Muscle of leg (tissue), 3 donors: ENCODE measurements at regions not wholly inside any gene's neighbourhood (a gene's known extent, or its start where the extent isn't known, plus 50 kb on each side); places are given as distances from the start of the nearest gene placed in this dataset.

Experiments
- DNase-seq: peaks from one replicate; pipeline ENCODE4 v3.0.0; 2013
- H3K27ac ChIP-seq: one replicate; pipeline ENCODE4 v1.5.1; 2013; ENCODE audit warnings: mild to moderate bottlenecking, low read length, control low read depth
- H3K27me3 ChIP-seq: one replicate; pipeline ENCODE4 v1.6.1; 2013; ENCODE audit warnings: low read length; ENCODE audit not compliant: control insufficient read depth, insufficient read depth
- H3K36me3 ChIP-seq: one replicate; pipeline ENCODE4 v1.6.1; 2013; ENCODE audit warnings: low read length; ENCODE audit not compliant: control insufficient read depth, insufficient read depth
- H3K4me1 ChIP-seq: one replicate; pipeline ENCODE4 v1.6.1; 2013; ENCODE audit warnings: low read length; ENCODE audit not compliant: control insufficient read depth, insufficient read depth
- H3K4me3 ChIP-seq: one replicate; pipeline ENCODE4 v1.5.1; 2013; ENCODE audit warnings: low read length, control low read depth
- H3K9me3 ChIP-seq: replicated peaks from 2 replicates; pipeline ENCODE4 v1.6.1; 2013; ENCODE audit warnings: low read depth, low read length; ENCODE audit not compliant: control insufficient read depth
- WGBS: methylation state at CpG from one replicate; pipeline ENCODE4 v1.1.5; 2013; ENCODE audit warnings: missing lambda C conversion rate; ENCODE audit not compliant: insufficient coverage; 5-methylcytosine and 5-hydroxymethylcytosine counted together

- no peaks in the 10 kb centered on the region for H3K36me3 ChIP-seq
- DNase-seq = peak; percentile 92
- H3K4me1 ChIP-seq = peaks cover 3% of the 10 kb centered on the region
- H3K27me3 ChIP-seq = no peaks in the 10 kb centered on the region
- 13% methylated on average over 1 of the region's 3 CpGs for WGBS
- H3K4me3 ChIP-seq = no peak overlapping the region
- H3K27ac ChIP-seq = no peak overlapping the region
- no peaks in the 10 kb centered on the region for H3K9me3 ChIP-seq
Observed at GRCh38 chr2:6630209-6630608, 235.5 kb downstream of the CMPK2 start.

GRCh38 chr2:6635296-6635695 lies 230.4 kb downstream of the CMPK2 start:
- no CpG with 5 or more reads among the region's 1 CpG for WGBS
- Histone ChIP-seq H3K27me3 (no peaks in the 10 kb centered on the region), H3K4me1 (peaks cover 2% of the 10 kb centered on the region), H3K36me3 (no peaks in the 10 kb centered on the region), H3K9me3 (no peaks in the 10 kb centered on the region), H3K4me3 (no peak overlapping the region), H3K27ac (no peak overlapping the region)
- DNase-seq = no peak

- no peak overlapping the region for H3K27ac ChIP-seq
- H3K9me3 ChIP-seq = no peaks in the 10 kb centered on the region
- H3K27me3 ChIP-seq = no peaks in the 10 kb centered on the region
- H3K36me3 ChIP-seq = no peaks in the 10 kb centered on the region
- H3K4me3 ChIP-seq = no peak overlapping the region
- no CpG with 5 or more reads among the region's 2 CpGs for WGBS
- H3K4me1 ChIP-seq = peaks cover 2% of the 10 kb centered on the region
- no peak for DNase-seq
Observed at GRCh38 chr2:6637330-6637729, 228.4 kb downstream of the CMPK2 start.

- Histone ChIP-seq H3K4me3 (no peak overlapping the region), H3K27ac (no peak overlapping the region), H3K36me3 (no peaks in the 10 kb centered on the region), H3K4me1 (peaks cover 2% of the 10 kb centered on the region), H3K27me3 (no peaks in the 10 kb centered on the region), H3K9me3 (no peaks in the 10 kb centered on the region)
- WGBS = no CpG with 5 or more reads among the region's 3 CpGs
- DNase-seq = no peak
Observed at GRCh38 chr2:6639929-6640620, 225.6 kb downstream of the CMPK2 start.

- no CpG with 5 or more reads among the region's 1 CpG for WGBS
- no peak for DNase-seq
- no peak overlapping the region for H3K4me3 ChIP-seq
- no peak overlapping the region for H3K27ac ChIP-seq
- H3K36me3 ChIP-seq = no peaks in the 10 kb centered on the region
- no peaks in the 10 kb centered on the region for H3K27me3 ChIP-seq
- no peaks in the 10 kb centered on the region for H3K9me3 ChIP-seq
- peaks cover 2% of the 10 kb centered on the region for H3K4me1 ChIP-seq
Observed at GRCh38 chr2:6640621-6641015, 225.1 kb downstream of the CMPK2 start.

GRCh38 chr2:6641956-6642355 lies 223.8 kb downstream of the CMPK2 start:
- Histone ChIP-seq H3K4me3 (no peak overlapping the region), H3K4me1 (peaks cover 2% of the 10 kb centered on the region), H3K27ac (no peak overlapping the region), H3K9me3 (no peaks in the 10 kb centered on the region), H3K27me3 (no peaks in the 10 kb centered on the region), H3K36me3 (no peaks in the 10 kb centered on the region)
- no peak for DNase-seq
- WGBS = no CpG with 5 or more reads among the region's 1 CpG

GRCh38 chr2:6644261-6644660 lies 221.4 kb downstream of the CMPK2 start:
- no peaks in the 10 kb centered on the region for H3K27me3 ChIP-seq
- DNase-seq = no peak
- WGBS = no CpG with 5 or more reads among the region's 2 CpGs

GRCh38 chr2:6645004-6645403 lies 220.7 kb downstream of the CMPK2 start:
- WGBS = no CpG with 5 or more reads among the region's 1 CpG
- H3K9me3 ChIP-seq = no peaks in the 10 kb centered on the region
- H3K27ac ChIP-seq = no peak overlapping the region
- no peak overlapping the region for H3K4me3 ChIP-seq
- no peaks in the 10 kb centered on the region for H3K36me3 ChIP-seq
- no peaks in the 10 kb centered on the region for H3K27me3 ChIP-seq
- H3K4me1 ChIP-seq = peaks cover 9% of the 10 kb centered on the region
- DNase-seq = no peak

More at GRCh38 chr2:6644261-6644660, 221.4 kb downstream of the CMPK2 start:
- H3K4me3 ChIP-seq = no peak overlapping the region
- no peaks in the 10 kb centered on the region for H3K9me3 ChIP-seq
- no peaks in the 10 kb centered on the region for H3K36me3 ChIP-seq
- no peak overlapping the region for H3K27ac ChIP-seq
- H3K4me1 ChIP-seq = peaks cover 11% of the 10 kb centered on the region

- no CpG with 5 or more reads among the region's 1 CpG for WGBS
- H3K9me3 ChIP-seq = no peaks in the 10 kb centered on the region
- no peaks in the 10 kb centered on the region for H3K27me3 ChIP-seq
- H3K27ac ChIP-seq = no peak overlapping the region
- no peaks in the 10 kb centered on the region for H3K36me3 ChIP-seq
- DNase-seq = no peak
- peaks cover 9% of the 10 kb centered on the region for H3K4me1 ChIP-seq
- no peak overlapping the region for H3K4me3 ChIP-seq
Observed at GRCh38 chr2:6645672-6646071, 220.0 kb downstream of the CMPK2 start.

- no peak overlapping the region for H3K27ac ChIP-seq
- whole genome bisulfite sequencing = 44% methylated on average over 3 of the region's 6 CpGs
- DNase-seq = peak; percentile 84
- no peak overlapping the region for H3K4me3 ChIP-seq
- no peaks in the 10 kb centered on the region for H3K36me3 ChIP-seq
- no peaks in the 10 kb centered on the region for H3K27me3 ChIP-seq
- peaks cover 9% of the 10 kb centered on the region for H3K4me1 ChIP-seq
- H3K9me3 ChIP-seq = no peaks in the 10 kb centered on the region
Observed at GRCh38 chr2:6647046-6647445, 218.7 kb downstream of the CMPK2 start.
